HCT116 (cell line): ENCODE measurements at regions not wholly inside any gene's neighbourhood (a gene's known extent, or its start where the extent isn't known, plus 50 kb on each side); places are given as distances from the start of the nearest gene placed in this dataset.

Experiments used
- ATAC-seq: fragments of 200-7000 bp; cut with Tn5 transposase; 2 replicates; pipeline ENCODE4 v1.9.1; 2020; ENCODE audit warnings: mild to moderate bottlenecking, moderate library complexity
- BruUV-seq: library from RNA; stranded (reverse); fragments of 400-500 nt; replicated peaks from 2 replicates; lab custom pipeline; 2021; lab: Mats Ljungman, UMichigan
- CTCF ChIA-PET: fragments of 300-600 bp; sonication (Branson Sonifier 250); formaldehyde crosslinking; loops from one replicate; lab custom pipeline; 2021; ENCODE audit warnings: antibody characterized with exemption; lab: Charles Lee
- POLR2A ChIA-PET: fragments of 300-600, 350-600 bp; sonication (Branson Sonifier 250); formaldehyde crosslinking; loops from one replicate; lab custom pipeline; 2021; ENCODE audit warnings: antibody characterized with exemption; lab: Charles Lee
- RAD21 ChIA-PET, 2 experiments: fragments of 300-600 bp; sonication (Branson Sonifier 250); formaldehyde crosslinking; loops; one replicate each; lab custom pipeline; 2023; ENCODE audit warnings: low total read pairs in 2 of 2; ENCODE audit not compliant: uncharacterized antibody in 2 of 2, unreplicated experiment in 2 of 2, low non-redundant PET in 1 of 2; lab: Charles Lee
- DNase-seq: peaks from one replicate; pipeline ENCODE4 v3.0.0-alpha.2; 2010; ENCODE audit warnings: low read depth, low spot score
- H2AFZ ChIP-seq: fragments of 200-600 bp; shearing (Covaris generic), sonication (generic); 2 replicates; pipeline ENCODE4 v1.6.1; 2017; ENCODE audit warnings: low read depth, mixed run types, mixed read lengths, antibody characterized with exemption, low read length; ENCODE audit not compliant: poor library complexity, severe bottlenecking
- H3K27ac ChIP-seq: 2 replicates; pipeline ENCODE4 v1.5.1; 2012; ENCODE audit warnings: low read depth, low read length
- H3K27me3 ChIP-seq: fragments of 200-600 bp; sonication (generic); 2 replicates; pipeline ENCODE4 v1.6.1; 2016; ENCODE audit warnings: mixed run types, low read length, mixed read lengths; ENCODE audit not compliant: insufficient read depth
- H3K36me3 ChIP-seq, 2 experiments: fragments of 200-500 bp in 1 of 2; fragments of 200-600 bp in 1 of 2; sonication (Bioruptor generic) in 1 of 2; sonication (generic) in 1 of 2; 2 replicates each; pipeline versions ENCODE4 v1.5.1 to v1.6.1; 2014 to 2016; ENCODE audit warnings: low read length in 2 of 2, inconsistent platforms in 1 of 2, mixed read lengths in 1 of 2, mixed run types in 1 of 2; ENCODE audit not compliant: insufficient read depth in 2 of 2, control insufficient read depth in 1 of 2
- H3K4me1 ChIP-seq, 2 experiments: fragments of 200-600 bp in 1 of 2; sonication (generic) in 1 of 2; 2 replicates each; pipeline versions ENCODE4 v1.5.1 to v1.6.1; 2012 to 2017; ENCODE audit warnings: low read length in 2 of 2, inconsistent platforms in 1 of 2, mild to moderate bottlenecking in 1 of 2, mixed read lengths in 1 of 2, mixed run types in 1 of 2, moderate library complexity in 1 of 2; ENCODE audit not compliant: insufficient read depth in 2 of 2, control insufficient read depth in 1 of 2
- H3K4me2 ChIP-seq: fragments of 200-600 bp; sonication (generic); 2 replicates; pipeline ENCODE4 v1.6.1; 2017; ENCODE audit warnings: mixed run types, low read length, mixed read lengths
- H3K4me3 ChIP-seq, 2 experiments: fragments of 200-600 bp in 1 of 2; sonication (generic) in 1 of 2; replicated peaks in 1 of 2; 2 replicates each; pipeline ENCODE4 v1.5.1; 2011 to 2016; ENCODE audit warnings: low read length in 2 of 2, control low read depth in 1 of 2, low read depth in 1 of 2, mild to moderate bottlenecking in 1 of 2, mixed read lengths in 1 of 2, mixed run types in 1 of 2
- H3K79me2 ChIP-seq: fragments of 200-600 bp; sonication (generic); 2 replicates; pipeline ENCODE4 v1.6.1; 2017; ENCODE audit warnings: mild to moderate bottlenecking, mixed run types, low read length, moderate library complexity, mixed read lengths; ENCODE audit not compliant: insufficient read depth
- H3K9ac ChIP-seq: fragments of 200-600 bp; sonication (generic); 2 replicates; pipeline ENCODE4 v1.6.1; 2016; ENCODE audit warnings: low read length, mixed read lengths
- H3K9me2 ChIP-seq: fragments of 200-600 bp; sonication (generic), shearing (Covaris generic); 2 replicates; pipeline ENCODE4 v1.6.1; 2017; ENCODE audit warnings: mixed run types, mild to moderate bottlenecking, moderate library complexity; ENCODE audit not compliant: insufficient read depth
- H3K9me3 ChIP-seq, 2 experiments: fragments of 200-500 bp in 1 of 2; fragments of 200-600 bp in 1 of 2; sonication (Bioruptor generic) in 1 of 2; sonication (generic) in 1 of 2; 2 replicates each; pipeline ENCODE4 v1.6.1; 2014 to 2017; ENCODE audit warnings: low read length in 2 of 2, mixed read lengths in 2 of 2, inconsistent platforms in 1 of 2, low read depth in 1 of 2, mild to moderate bottlenecking in 1 of 2, mixed run types in 1 of 2, moderate library complexity in 1 of 2; ENCODE audit not compliant: control insufficient read depth in 1 of 2, insufficient read depth in 1 of 2
- H4K20me1 ChIP-seq: fragments of 200-600 bp; sonication (generic), shearing (Covaris generic); 2 replicates; pipeline ENCODE4 v1.6.1; 2017; ENCODE audit warnings: mixed run types, mild to moderate bottlenecking, moderate library complexity; ENCODE audit not compliant: insufficient read depth
- EGR1 ChIP-seq: IDR thresholded peaks from 2 replicates; pipeline ENCODE4 v1.6.1; 2012; ENCODE audit warnings: low read depth
- ELF1 ChIP-seq: IDR thresholded peaks from 2 replicates; pipeline ENCODE4 v1.6.1; 2012; ENCODE audit warnings: low read depth, borderline replicate concordance
- EZH2 ChIP-seq: fragments of 200-600 bp; sonication (generic); IDR thresholded peaks from 2 replicates; pipeline ENCODE4 v1.6.1; 2017; ENCODE audit warnings: antibody characterized with exemption, mixed run types
- JUND ChIP-seq: IDR thresholded peaks from 2 replicates; pipeline ENCODE4 v1.6.1; 2012
- POLR2A ChIP-seq: IDR thresholded peaks from 2 replicates; pipeline ENCODE4 v1.7.0; 2011; ENCODE audit warnings: borderline replicate concordance; ENCODE audit not compliant: insufficient read depth, insufficient read length; ENCODE audit errors: extremely low read depth
- POLR2AphosphoS5 ChIP-seq: IDR thresholded peaks from 2 replicates; pipeline ENCODE4 v1.6.1; 2011; ENCODE audit warnings: mild to moderate bottlenecking, low read depth, low read length, moderate library complexity
- RAD21 ChIP-seq: IDR thresholded peaks from 2 replicates; pipeline ENCODE4 v1.6.1; 2012; ENCODE audit warnings: low read depth, mild to moderate bottlenecking
- SIN3A ChIP-seq: IDR thresholded peaks from 2 replicates; pipeline ENCODE4 v1.6.1; 2012; ENCODE audit warnings: low read depth
- YY1 ChIP-seq: IDR thresholded peaks from 2 replicates; pipeline ENCODE4 v1.6.1; 2011; ENCODE audit warnings: low read length, low read depth, moderate library complexity, mild to moderate bottlenecking; ENCODE audit not compliant: insufficient replicate concordance; ENCODE audit errors: extremely low read depth
- intact Hi-C: fragments of 100-400 bp; cut with micrococcal nuclease; formaldehyde crosslinking; loops from 2 replicates; pipeline ENCODE4 v1.10.0; 2022
- TF ChIP-seq, protein P1 (sequence below): IDR thresholded peaks from 2 replicates; pipeline ENCODE4 v1.6.1; 2011; ENCODE audit warnings: mild to moderate bottlenecking, low read length, moderate library complexity; ENCODE audit not compliant: insufficient replicate concordance; ENCODE audit errors: extremely low read depth
- TF ChIP-seq, protein P2 (sequence below): IDR thresholded peaks from 2 replicates; pipeline ENCODE4 v1.6.1; 2012
- TF ChIP-seq, protein P3 (sequence below), 3 experiments: fragments of 200-600 bp in 1 of 3; sonication (generic) in 1 of 3; IDR thresholded peaks in 2 of 3; conservative IDR thresholded peaks in 1 of 3; 2 replicates each; pipeline ENCODE4 v1.5.1; 2012 to 2017; ENCODE audit warnings: low read depth in 2 of 3, low read length in 2 of 3, antibody characterized with exemption in 1 of 3, borderline replicate concordance in 1 of 3, control low read depth in 1 of 3, mild to moderate bottlenecking in 1 of 3, mixed read lengths in 1 of 3, mixed run types in 1 of 3, moderate library complexity in 1 of 3; ENCODE audit not compliant: insufficient read depth in 1 of 3
- TF ChIP-seq, protein P4 (sequence below): IDR thresholded peaks from 2 replicates; pipeline ENCODE4 v1.6.1; 2012
- TF ChIP-seq, protein P5 (sequence below): IDR thresholded peaks from 2 replicates; pipeline ENCODE4 v1.6.1; 2012; ENCODE audit warnings: low read depth

DNA sequence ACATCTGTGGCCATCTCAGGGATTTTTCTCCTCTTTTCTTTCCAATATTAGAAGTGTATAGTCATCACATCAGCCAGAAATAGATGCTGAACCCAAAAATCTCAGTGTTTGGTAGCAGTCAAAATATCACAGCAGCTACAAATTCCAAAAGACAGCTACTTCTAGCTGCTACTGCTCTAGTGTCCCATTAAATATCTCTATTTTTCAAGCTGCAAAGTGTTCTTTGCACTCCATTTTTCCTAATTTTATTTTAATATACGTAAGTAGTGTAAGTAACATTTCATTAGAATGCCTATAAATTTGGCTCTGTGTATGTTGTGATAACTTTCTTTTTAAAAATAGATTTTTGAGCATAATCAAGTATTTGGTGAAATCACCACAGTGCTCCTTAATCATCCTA lies 967.3 kb downstream of the BCL11A start:
- Histone ChIP-seq H3K79me2 (no peaks in the 10 kb centered on the region), H3K9me3 (no peaks in the 10 kb centered on the region), H2AFZ (no peak overlapping the region), H3K4me2 (no peak overlapping the region), H4K20me1 (no peaks in the 10 kb centered on the region), H3K4me3 (no peak overlapping the region), H3K36me3 (no peaks in the 10 kb centered on the region), H3K27ac (no peak overlapping the region), H3K4me1 (no peaks in the 10 kb centered on the region), H3K27me3 (no peaks in the 10 kb centered on the region), H3K9ac (no peak overlapping the region), H3K9me2 (no peaks in the 10 kb centered on the region)
- intact Hi-C loops: no loop called here
- ATAC-seq: no peak
- no peak for TF ChIP-seq RAD21
- TF ChIP-seq, protein P1, sequence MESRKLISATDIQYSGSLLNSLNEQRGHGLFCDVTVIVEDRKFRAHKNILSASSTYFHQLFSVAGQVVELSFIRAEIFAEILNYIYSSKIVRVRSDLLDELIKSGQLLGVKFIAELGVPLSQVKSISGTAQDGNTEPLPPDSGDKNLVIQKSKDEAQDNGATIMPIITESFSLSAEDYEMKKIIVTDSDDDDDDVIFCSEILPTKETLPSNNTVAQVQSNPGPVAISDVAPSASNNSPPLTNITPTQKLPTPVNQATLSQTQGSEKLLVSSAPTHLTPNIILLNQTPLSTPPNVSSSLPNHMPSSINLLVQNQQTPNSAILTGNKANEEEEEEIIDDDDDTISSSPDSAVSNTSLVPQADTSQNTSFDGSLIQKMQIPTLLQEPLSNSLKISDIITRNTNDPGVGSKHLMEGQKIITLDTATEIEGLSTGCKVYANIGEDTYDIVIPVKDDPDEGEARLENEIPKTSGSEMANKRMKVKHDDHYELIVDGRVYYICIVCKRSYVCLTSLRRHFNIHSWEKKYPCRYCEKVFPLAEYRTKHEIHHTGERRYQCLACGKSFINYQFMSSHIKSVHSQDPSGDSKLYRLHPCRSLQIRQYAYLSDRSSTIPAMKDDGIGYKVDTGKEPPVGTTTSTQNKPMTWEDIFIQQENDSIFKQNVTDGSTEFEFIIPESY: no peak
- ChIA-PET RAD21 (no interaction called here), CTCF (no interaction called here), POLR2A (no interaction called here)
- no TSS peak for BruUV-seq
- DNase-seq: no peak

DNA sequence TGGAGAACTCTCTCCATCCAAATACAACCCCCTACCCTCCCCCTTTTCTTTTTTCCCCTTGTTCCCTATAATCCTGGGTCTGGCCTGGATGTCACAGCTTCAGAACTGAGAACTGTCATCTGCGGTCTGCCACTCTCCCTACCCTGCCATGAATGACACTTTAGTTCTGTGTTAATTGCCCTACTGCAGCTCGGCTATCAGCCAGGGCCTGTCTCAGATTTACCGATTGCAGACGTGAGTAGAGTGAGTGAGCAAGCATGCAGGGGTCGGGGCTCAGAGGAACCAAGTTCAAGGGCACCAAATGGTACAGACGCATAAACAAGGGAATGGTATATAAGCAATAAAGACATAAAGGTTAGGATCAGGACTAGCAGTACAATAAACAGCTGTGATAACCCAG lies 967.8 kb downstream of the BCL11A start:
- Histone ChIP-seq H2AFZ (no peak overlapping the region), H3K4me1 (no peaks in the 10 kb centered on the region), H3K4me2 (no peak overlapping the region), H3K9ac (no peak overlapping the region), H3K4me3 (no peak overlapping the region), H3K79me2 (no peaks in the 10 kb centered on the region), H3K36me3 (no peaks in the 10 kb centered on the region), H4K20me1 (no peaks in the 10 kb centered on the region), H3K27me3 (no peaks in the 10 kb centered on the region), H3K9me2 (no peaks in the 10 kb centered on the region), H3K27ac (no peak overlapping the region), H3K9me3 (peaks cover 0 to 2% of the 10 kb centered on the region in 2 experiments; a peak in 1 of 4 replicates)
- no TSS peak for BruUV-seq
- RAD21 ChIA-PET: no interaction called here
- DNase-seq (no peak), ATAC-seq (no peak)
- POLR2A ChIA-PET: no interaction called here
- intact Hi-C loops: no loop called here
- CTCF ChIA-PET: no interaction called here
- TF ChIP-seq EZH2 (no peak), SIN3A (no peak), POLR2A (no peak), POLR2AphosphoS5 (no peak), EGR1 (no peak), ELF1 (no peak), YY1 (no peak), JUND (no peak)
- TF ChIP-seq, protein P2, sequence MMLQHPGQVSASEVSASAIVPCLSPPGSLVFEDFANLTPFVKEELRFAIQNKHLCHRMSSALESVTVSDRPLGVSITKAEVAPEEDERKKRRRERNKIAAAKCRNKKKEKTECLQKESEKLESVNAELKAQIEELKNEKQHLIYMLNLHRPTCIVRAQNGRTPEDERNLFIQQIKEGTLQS: no peak
- TF ChIP-seq, protein P3, sequence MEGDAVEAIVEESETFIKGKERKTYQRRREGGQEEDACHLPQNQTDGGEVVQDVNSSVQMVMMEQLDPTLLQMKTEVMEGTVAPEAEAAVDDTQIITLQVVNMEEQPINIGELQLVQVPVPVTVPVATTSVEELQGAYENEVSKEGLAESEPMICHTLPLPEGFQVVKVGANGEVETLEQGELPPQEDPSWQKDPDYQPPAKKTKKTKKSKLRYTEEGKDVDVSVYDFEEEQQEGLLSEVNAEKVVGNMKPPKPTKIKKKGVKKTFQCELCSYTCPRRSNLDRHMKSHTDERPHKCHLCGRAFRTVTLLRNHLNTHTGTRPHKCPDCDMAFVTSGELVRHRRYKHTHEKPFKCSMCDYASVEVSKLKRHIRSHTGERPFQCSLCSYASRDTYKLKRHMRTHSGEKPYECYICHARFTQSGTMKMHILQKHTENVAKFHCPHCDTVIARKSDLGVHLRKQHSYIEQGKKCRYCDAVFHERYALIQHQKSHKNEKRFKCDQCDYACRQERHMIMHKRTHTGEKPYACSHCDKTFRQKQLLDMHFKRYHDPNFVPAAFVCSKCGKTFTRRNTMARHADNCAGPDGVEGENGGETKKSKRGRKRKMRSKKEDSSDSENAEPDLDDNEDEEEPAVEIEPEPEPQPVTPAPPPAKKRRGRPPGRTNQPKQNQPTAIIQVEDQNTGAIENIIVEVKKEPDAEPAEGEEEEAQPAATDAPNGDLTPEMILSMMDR (IDR thresholded peaks at IDR 0.05 in 2 of 3, conservative IDR thresholded peaks at IDR 0.05 in 1 of 3; ENCODE audit: borderline replicate concordance in 1 of 3, insufficient read depth in 1 of 3, low read depth in 2 of 3, low read length in 2 of 3): no peak
- TF ChIP-seq, protein P4, sequence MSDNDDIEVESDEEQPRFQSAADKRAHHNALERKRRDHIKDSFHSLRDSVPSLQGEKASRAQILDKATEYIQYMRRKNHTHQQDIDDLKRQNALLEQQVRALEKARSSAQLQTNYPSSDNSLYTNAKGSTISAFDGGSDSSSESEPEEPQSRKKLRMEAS: no peak
- TF ChIP-seq, protein P5, sequence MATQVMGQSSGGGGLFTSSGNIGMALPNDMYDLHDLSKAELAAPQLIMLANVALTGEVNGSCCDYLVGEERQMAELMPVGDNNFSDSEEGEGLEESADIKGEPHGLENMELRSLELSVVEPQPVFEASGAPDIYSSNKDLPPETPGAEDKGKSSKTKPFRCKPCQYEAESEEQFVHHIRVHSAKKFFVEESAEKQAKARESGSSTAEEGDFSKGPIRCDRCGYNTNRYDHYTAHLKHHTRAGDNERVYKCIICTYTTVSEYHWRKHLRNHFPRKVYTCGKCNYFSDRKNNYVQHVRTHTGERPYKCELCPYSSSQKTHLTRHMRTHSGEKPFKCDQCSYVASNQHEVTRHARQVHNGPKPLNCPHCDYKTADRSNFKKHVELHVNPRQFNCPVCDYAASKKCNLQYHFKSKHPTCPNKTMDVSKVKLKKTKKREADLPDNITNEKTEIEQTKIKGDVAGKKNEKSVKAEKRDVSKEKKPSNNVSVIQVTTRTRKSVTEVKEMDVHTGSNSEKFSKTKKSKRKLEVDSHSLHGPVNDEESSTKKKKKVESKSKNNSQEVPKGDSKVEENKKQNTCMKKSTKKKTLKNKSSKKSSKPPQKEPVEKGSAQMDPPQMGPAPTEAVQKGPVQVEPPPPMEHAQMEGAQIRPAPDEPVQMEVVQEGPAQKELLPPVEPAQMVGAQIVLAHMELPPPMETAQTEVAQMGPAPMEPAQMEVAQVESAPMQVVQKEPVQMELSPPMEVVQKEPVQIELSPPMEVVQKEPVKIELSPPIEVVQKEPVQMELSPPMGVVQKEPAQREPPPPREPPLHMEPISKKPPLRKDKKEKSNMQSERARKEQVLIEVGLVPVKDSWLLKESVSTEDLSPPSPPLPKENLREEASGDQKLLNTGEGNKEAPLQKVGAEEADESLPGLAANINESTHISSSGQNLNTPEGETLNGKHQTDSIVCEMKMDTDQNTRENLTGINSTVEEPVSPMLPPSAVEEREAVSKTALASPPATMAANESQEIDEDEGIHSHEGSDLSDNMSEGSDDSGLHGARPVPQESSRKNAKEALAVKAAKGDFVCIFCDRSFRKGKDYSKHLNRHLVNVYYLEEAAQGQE: no peak
